Esophagus (tissue), 2 donors: ENCODE measurements at regions not wholly inside any gene's neighbourhood (a gene's known extent, or its start where the extent isn't known, plus 50 kb on each side); places are given as distances from the start of the nearest gene placed in this dataset.
A peak's percentile ranks its signal among the peaks of the same experiment; 100 is the strongest.

Source experiments
- H3K27ac ChIP-seq, 2 donors: one replicate each; pipeline ENCODE4 v1.5.1; 2013; ENCODE audit warnings: low read depth in 2 of 2, mild to moderate bottlenecking in 2 of 2, inconsistent platforms in 1 of 2, low read length in 1 of 2, moderate library complexity in 1 of 2
- H3K27me3 ChIP-seq, 2 donors: one replicate each; pipeline ENCODE4 v1.6.1; 2013; ENCODE audit warnings: low read length in 2 of 2, control low read depth in 1 of 2, mild to moderate bottlenecking in 1 of 2; ENCODE audit not compliant: insufficient read depth in 2 of 2, control insufficient read depth in 1 of 2
- H3K36me3 ChIP-seq, 2 donors: one replicate each; pipeline ENCODE4 v1.6.1; 2013; ENCODE audit warnings: low read length in 1 of 2; ENCODE audit not compliant: control insufficient read depth in 2 of 2, insufficient read depth in 2 of 2
- H3K4me1 ChIP-seq, 2 donors: one replicate each; pipeline ENCODE4 v1.6.1; 2013; ENCODE audit warnings: low read length in 1 of 2; ENCODE audit not compliant: control insufficient read depth in 2 of 2, insufficient read depth in 2 of 2
- H3K4me3 ChIP-seq, 2 donors: one replicate each; pipeline ENCODE4 v1.5.1; 2013; ENCODE audit warnings: low read length in 2 of 2, mild to moderate bottlenecking in 2 of 2, low read depth in 1 of 2, moderate library complexity in 1 of 2
- H3K9me3 ChIP-seq, 2 donors: one replicate each; pipeline ENCODE4 v1.6.1; 2013; ENCODE audit warnings: mild to moderate bottlenecking in 2 of 2, low read depth in 1 of 2, low read length in 1 of 2, moderate library complexity in 1 of 2; ENCODE audit not compliant: control insufficient read depth in 2 of 2, insufficient read depth in 1 of 2
- WGBS, 2 donors: extraction: QIAGEN DNeasy Blood & Tissue Kit; methylation state at CpG; one replicate each; pipeline ENCODE4 v1.1.7; 2013; 5-methylcytosine and 5-hydroxymethylcytosine counted together
- donor health status: healthy with polysubstance abuse.
- donor health status: Bipolar disorder and iron deficiency.

GRCh38 chr6:164128101-164128500, 713.6 kb downstream of the QKI start:
- no peak overlapping the region for H3K27ac ChIP-seq

GRCh38 chr6:164124986-164125385, 710.5 kb downstream of the QKI start:
- H3K4me3 ChIP-seq: no peak overlapping the region
- no peaks in the 10 kb centered on the region for H3K4me1 ChIP-seq
- H3K36me3 ChIP-seq: no peaks in the 10 kb centered on the region
- no peak overlapping the region for H3K27ac ChIP-seq
- peaks cover 0 to 4% of the 10 kb centered on the region in 2 donors for H3K9me3 ChIP-seq
- H3K27me3 ChIP-seq: no peaks in the 10 kb centered on the region
- WGBS, 2 donors: 73% methylated on average over 5 of the region's 5 CpGs

More at GRCh38 chr6:164128101-164128500, 713.6 kb downstream of the QKI start:
- Histone ChIP-seq H3K36me3 (no peaks in the 10 kb centered on the region), H3K27me3 (no peaks in the 10 kb centered on the region), H3K4me1 (no peaks in the 10 kb centered on the region), H3K4me3 (no peak overlapping the region), H3K9me3 (no peaks in the 10 kb centered on the region)
- 84 to 97% methylated on average over 2 of the region's 2 CpGs for WGBS, 2 donors

- Histone ChIP-seq H3K27me3 (no peaks in the 10 kb centered on the region), H3K4me1 (no peaks in the 10 kb centered on the region), H3K36me3 (no peaks in the 10 kb centered on the region), H3K9me3 (peaks cover 0 to 4% of the 10 kb centered on the region in 2 donors), H3K4me3 (no peak overlapping the region), H3K27ac (no peak overlapping the region)
- 91 to 96% methylated on average over 5 of the region's 5 CpGs for WGBS, 2 donors
Measured at GRCh38 chr6:164124473-164124872, 710.0 kb downstream of the QKI start.

- H3K27ac ChIP-seq: no peak overlapping the region
- 91 to 92% methylated on average over 11 of the region's 11 CpGs for whole genome bisulfite sequencing, 2 donors
Measured at GRCh38 chr6:164122109-164122508, 707.6 kb downstream of the QKI start.

DNA sequence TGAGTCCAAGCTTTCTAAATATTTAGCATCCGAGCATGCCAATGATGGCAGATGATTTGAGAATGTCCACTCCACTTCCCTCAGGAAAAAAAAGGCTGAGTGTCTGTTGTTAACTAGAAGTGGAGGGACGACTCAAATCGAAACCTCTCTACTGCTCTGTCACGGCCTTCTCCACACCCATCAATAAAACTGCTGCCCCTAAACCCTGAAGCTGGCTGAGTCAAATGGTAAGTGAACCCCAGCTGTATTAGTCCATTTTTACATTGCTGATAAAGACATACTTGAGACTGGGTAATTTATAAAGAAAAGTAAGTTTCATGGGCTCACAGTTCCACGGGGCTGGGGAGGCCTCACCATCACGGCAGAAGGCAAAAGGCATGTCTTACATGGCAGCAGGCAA, 707.0 kb downstream of the QKI start:
- H3K4me1 ChIP-seq: no peaks in the 10 kb centered on the region
- 87 to 88% methylated on average over 6 of the region's 6 CpGs for WGBS, 2 donors
- H3K4me3 ChIP-seq: no peak overlapping the region
- no peaks in the 10 kb centered on the region for H3K27me3 ChIP-seq
- no peak overlapping the region for H3K27ac ChIP-seq
- peaks cover 0 to 4% of the 10 kb centered on the region in 2 donors for H3K9me3 ChIP-seq
- H3K36me3 ChIP-seq: no peaks in the 10 kb centered on the region

More at GRCh38 chr6:164122109-164122508, 707.6 kb downstream of the QKI start:
- no peaks in the 10 kb centered on the region for H3K4me1 ChIP-seq
- no peaks in the 10 kb centered on the region for H3K36me3 ChIP-seq
- no peaks in the 10 kb centered on the region for H3K27me3 ChIP-seq
- H3K9me3 ChIP-seq: peaks cover 0 to 4% of the 10 kb centered on the region in 2 donors
- H3K4me3 ChIP-seq: no peak overlapping the region

GRCh38 chr6:164114651-164115050, 700.1 kb downstream of the QKI start:
- H3K4me3 ChIP-seq: no peak overlapping the region
- no peaks in the 10 kb centered on the region for H3K9me3 ChIP-seq
- 77 to 81% methylated on average over 5 of the region's 5 CpGs for WGBS, 2 donors
- H3K36me3 ChIP-seq: no peaks in the 10 kb centered on the region
- no peaks in the 10 kb centered on the region for H3K4me1 ChIP-seq
- H3K27me3 ChIP-seq: no peaks in the 10 kb centered on the region
- no peak overlapping the region for H3K27ac ChIP-seq

DNA sequence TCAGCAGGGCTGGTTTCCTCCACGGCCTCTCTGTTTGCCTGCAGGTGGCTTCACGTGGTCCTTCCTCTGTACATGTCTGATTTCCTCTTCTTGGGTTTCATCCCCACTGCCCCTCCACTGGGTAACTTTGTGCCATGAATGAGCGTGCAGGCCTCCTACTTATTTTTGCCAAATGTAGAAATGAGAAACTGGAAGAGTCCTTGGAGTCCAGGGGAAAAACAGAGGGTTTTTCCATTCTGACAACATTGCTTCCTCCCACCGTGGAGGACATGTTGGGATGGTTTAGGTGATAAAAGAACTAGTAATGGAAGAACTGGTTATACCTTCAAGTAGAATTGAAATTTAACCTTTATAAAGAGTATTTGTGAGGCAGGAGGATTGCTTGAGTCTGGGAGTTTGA, 699.5 kb downstream of the QKI start:
- Histone ChIP-seq H3K27me3 (no peaks in the 10 kb centered on the region), H3K4me3 (no peak overlapping the region), H3K4me1 (no peaks in the 10 kb centered on the region), H3K9me3 (no peaks in the 10 kb centered on the region), H3K36me3 (no peaks in the 10 kb centered on the region), H3K27ac (no peak overlapping the region)
- WGBS, 2 donors: 79 to 84% methylated on average over 4 of the region's 4 CpGs

GRCh38 chr6:164113637-164114036, 699.1 kb downstream of the QKI start:
- WGBS, 2 donors: 68 to 87% methylated on average over 4 of the region's 4 CpGs
- Histone ChIP-seq H3K4me1 (no peaks in the 10 kb centered on the region), H3K4me3 (no peak overlapping the region), H3K36me3 (no peaks in the 10 kb centered on the region), H3K9me3 (no peaks in the 10 kb centered on the region), H3K27me3 (no peaks in the 10 kb centered on the region), H3K27ac (no peak overlapping the region)

DNA sequence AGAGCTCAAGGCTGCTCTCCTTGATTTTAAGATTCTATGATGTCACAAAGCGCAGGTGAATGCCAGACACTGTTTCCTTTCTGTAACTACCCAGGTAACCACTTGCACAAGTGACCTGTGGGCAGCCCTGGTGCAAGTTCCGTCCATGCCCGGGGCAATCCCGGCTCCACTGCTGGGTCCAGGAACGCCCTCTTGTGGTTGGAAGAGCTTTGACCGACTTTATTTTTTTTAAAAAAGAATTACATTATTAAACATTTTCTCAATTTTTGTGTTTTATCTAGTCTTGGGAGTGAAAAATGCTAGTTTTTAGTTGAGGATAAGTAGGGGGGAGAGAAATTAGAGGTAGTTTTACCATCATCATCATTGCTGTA, 695.2 kb downstream of the QKI start:
- Histone ChIP-seq H3K27me3 (no peaks in the 10 kb centered on the region), H3K4me3 (no peak overlapping the region), H3K9me3 (no peaks in the 10 kb centered on the region), H3K4me1 (no peaks in the 10 kb centered on the region), H3K27ac (no peak overlapping the region), H3K36me3 (no peaks in the 10 kb centered on the region)
- 30 to 34% methylated on average over 6 of the region's 6 CpGs for WGBS, 2 donors

DNA sequence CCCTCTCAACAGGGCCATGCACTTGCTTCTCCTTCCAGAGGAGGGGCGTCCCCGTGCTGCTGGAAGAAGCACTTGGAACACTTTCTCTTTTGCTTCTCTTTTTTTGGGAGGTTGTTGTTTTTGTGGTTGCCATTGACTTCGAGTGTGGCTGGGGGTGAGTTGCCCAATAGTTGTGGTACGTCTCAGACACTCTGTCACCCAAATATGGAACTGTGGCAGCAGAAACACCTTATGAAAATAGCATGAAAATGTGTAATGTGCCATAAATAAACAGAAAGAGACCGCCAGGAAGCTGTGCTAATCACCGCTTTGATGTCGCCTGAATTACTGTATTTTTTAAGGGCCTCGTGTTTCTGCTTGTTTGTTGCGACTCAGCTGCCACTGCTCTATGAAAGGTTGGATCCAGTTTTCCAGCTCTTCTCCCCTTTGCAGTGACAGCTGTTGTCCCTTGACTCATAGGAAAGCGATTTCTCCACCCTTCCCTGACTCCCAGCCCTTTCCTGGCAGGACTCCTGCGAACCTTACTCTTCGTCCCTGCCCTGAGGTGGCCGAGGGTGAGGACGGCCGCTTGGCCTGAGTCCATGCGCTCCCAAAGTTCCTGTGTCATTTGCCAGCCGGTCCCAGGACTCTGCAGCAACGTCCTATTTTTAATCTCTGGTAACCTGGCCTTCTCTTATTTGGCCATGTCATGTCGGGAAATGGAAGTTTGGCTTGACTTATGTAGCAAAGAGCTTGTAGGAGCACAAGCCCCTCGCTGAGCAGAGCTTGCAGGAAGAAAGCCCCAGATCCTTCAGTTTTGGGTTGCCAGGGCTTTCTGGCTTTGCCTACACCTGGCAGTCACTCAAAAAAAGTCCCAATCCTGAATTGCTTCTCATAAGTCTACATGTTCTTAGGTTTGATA, 694.6 kb downstream of the QKI start:
- H3K27ac ChIP-seq: peak overlapping the region in 1 of 2 donors; percentile 14
- WGBS, 2 donors: 28 to 51% methylated on average over 20 of the region's 20 CpGs
- no peaks in the 10 kb centered on the region for H3K9me3 ChIP-seq
- H3K4me1 ChIP-seq: no peaks in the 10 kb centered on the region
- no peaks in the 10 kb centered on the region for H3K27me3 ChIP-seq
- H3K4me3 ChIP-seq: no peak overlapping the region
- H3K36me3 ChIP-seq: no peaks in the 10 kb centered on the region
